RWPE1 (cell line): ENCODE measurements at regions not wholly inside any gene's neighbourhood (a gene's known extent, or its start where the extent isn't known, plus 50 kb on each side); places are given as distances from the start of the nearest gene placed in this dataset.

Experiments
- CTCF ChIA-PET: fragments of 350-600 bp; sonication (Branson Sonifier 250); formaldehyde crosslinking; extraction: SDS; loops from one replicate; lab custom pipeline; 2021; lab: Yijun Ruan, JAX
- POLR2A ChIA-PET: fragments of 400-600 bp; formaldehyde crosslinking; extraction: SDS; loops from one replicate; lab custom pipeline; 2020; ENCODE audit warnings: antibody characterized with exemption; ENCODE audit not compliant: low non-redundant PET; lab: Yijun Ruan, JAX
- DNase-seq: peaks from one replicate; pipeline ENCODE4 v3.0.0; 2012; ENCODE audit warnings: low spot score
- H3K27ac ChIP-seq: fragments of 450-650 bp; 2 replicates; pipeline ENCODE4 v1.5.1; 2017
- TF ChIP-seq, protein P1 (sequence below): fragments of 450-650 bp; conservative IDR thresholded peaks from 2 replicates; pipeline ENCODE4 v1.5.1; 2017; ENCODE audit warnings: low read depth, mild to moderate bottlenecking

DNA sequence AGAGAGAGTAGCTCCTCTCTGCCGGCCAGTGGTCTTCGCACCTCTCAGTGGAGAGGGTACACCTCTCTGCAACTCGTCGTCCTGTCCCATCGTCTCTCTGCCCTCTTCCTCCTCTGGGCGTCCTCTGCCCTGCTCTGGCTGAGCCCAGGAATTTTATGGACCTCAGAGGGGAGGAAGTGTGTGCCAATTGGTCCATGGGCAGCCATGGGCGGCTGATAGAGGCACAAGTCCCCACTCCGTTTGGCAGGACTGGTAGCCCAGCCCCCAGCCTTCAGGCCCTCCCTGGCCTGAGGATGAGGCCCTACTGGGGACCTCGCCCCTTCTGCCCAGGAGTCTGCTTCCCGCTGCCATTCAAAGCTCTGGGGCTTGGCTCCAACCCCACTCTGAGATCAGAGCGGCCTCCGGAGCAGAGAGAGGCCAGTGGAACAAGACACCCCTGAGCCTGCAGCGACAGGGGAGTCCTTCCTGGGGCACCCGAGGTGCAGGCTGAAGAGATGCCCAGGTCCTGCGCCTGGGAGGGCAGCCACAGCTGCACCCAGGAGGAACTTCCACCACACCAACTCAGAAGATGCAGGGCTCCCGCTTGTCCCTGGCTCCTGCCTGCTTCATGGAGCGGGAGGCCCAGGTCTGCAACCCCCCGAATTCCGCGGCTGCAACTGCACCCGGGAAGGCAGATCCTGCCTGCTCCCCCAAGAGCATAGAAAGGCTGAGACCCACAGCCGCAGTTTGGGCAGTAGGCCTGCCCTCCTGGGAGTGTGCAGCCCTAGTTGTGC is 659.9 kb downstream of the KCNT2 start:
- ChIA-PET POLR2A (no interaction called here), CTCF (no interaction called here)
- TF ChIP-seq, protein P1, sequence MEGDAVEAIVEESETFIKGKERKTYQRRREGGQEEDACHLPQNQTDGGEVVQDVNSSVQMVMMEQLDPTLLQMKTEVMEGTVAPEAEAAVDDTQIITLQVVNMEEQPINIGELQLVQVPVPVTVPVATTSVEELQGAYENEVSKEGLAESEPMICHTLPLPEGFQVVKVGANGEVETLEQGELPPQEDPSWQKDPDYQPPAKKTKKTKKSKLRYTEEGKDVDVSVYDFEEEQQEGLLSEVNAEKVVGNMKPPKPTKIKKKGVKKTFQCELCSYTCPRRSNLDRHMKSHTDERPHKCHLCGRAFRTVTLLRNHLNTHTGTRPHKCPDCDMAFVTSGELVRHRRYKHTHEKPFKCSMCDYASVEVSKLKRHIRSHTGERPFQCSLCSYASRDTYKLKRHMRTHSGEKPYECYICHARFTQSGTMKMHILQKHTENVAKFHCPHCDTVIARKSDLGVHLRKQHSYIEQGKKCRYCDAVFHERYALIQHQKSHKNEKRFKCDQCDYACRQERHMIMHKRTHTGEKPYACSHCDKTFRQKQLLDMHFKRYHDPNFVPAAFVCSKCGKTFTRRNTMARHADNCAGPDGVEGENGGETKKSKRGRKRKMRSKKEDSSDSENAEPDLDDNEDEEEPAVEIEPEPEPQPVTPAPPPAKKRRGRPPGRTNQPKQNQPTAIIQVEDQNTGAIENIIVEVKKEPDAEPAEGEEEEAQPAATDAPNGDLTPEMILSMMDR: no peak
- no peak overlapping the region for H3K27ac ChIP-seq
- DNase-seq: no peak

DNA sequence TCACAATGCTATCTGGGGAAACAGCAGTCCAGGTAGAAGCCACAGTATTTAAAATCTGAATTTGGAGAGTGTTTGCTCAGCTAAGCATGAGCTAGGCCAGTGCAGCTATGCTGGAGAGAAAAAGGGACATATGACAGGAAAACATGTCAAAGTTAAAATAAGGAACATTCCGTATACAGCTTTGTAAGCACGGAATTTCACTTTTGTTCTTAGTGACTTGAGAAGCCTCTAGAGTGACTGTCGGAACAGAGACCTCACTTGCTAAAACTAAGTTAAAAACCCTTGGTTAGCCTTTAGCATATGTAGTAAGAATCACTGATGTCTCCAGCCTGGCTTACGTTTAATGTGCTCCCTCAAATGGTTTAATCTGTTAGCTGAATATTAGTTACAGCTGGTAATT is 661.7 kb downstream of the KCNT2 start:
- TF ChIP-seq, protein P1: no peak
- no peak overlapping the region for H3K27ac ChIP-seq
- ChIA-PET POLR2A (no interaction called here), CTCF (interaction anchor here (0.5 to 1.4 kb wide), 3 partner anchors 11 to 279 kb away, joined by 3 to 4 read pairs (median 3); no protein-coding TSS in a partner anchor)
- no peak for DNase-seq

DNA sequence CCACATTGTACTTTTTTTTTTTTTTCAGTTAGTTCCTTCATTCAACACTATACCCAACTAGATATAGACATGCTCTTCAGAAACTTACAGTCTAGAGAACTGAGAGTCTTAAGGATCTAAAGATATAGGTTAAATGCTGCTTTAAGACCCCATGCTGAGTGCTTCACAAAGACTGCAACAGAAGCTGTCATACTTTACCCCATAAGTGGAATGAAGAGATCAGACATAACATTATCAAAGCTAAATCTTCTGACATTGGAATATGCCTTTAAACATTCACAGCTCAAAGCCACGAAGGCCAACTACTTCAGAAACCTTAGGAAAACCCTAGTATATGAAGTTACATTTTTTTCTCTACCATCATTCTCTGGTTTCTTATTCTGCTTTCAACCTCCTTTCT is 666.4 kb downstream of the KCNT2 start:
- POLR2A ChIA-PET: no interaction called here
- DNase-seq: no peak
- TF ChIP-seq, protein P1: no peak
- no peak overlapping the region for H3K27ac ChIP-seq
- CTCF ChIA-PET: interaction anchor here (5.9 kb wide), 1 partner anchor 88 kb away, joined by 65 read pairs; no protein-coding TSS in a partner anchor

DNA sequence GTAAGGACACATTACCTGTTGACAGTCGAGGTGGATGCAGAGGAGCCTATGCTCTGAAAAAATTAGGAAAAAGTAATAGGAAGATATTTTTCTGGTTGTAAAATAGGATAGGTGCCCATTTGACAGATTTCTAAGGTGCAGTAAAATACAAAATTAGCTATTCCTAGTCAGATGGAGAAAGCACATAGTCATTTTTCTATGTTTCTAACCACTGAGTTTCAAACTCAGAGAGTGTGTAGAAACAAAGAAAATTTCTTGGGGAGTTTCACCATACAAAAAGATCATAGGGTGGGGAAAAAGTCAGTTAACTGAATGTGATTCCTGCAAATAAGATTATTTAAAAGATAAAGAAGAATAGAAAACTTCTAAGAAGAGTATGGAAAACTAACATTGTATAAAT is 666.9 kb downstream of the KCNT2 start:
- ChIA-PET CTCF (interaction anchor here (2.4 to 5.9 kb wide), 2 partner anchors 88 to 207 kb away, joined by 7 to 65 read pairs; no protein-coding TSS in a partner anchor), POLR2A (no interaction called here)
- no peak for DNase-seq
- no peak overlapping the region for H3K27ac ChIP-seq
- TF ChIP-seq, protein P1: no peak

DNA sequence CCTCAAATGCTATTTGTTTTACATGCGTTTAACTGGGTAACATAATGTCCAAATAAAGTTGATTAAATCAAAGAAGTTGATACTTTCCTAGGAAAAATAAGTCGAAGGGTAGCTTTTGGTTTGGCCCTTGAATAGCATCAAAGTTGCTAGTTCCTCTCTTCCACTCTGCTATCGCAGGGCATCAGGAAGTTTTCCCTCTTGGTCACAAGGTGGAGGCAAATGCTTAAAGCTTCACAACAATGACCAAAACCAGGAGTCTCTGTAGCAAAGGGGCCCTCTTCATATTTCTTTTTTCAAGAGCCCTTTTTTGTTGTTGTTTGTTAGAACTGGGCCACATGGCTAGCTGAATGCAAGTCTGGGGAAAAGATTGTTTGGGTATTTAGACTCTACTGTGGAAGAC is 668.4 kb downstream of the KCNT2 start:
- POLR2A ChIA-PET: no interaction called here
- no peak overlapping the region for H3K27ac ChIP-seq

DNA sequence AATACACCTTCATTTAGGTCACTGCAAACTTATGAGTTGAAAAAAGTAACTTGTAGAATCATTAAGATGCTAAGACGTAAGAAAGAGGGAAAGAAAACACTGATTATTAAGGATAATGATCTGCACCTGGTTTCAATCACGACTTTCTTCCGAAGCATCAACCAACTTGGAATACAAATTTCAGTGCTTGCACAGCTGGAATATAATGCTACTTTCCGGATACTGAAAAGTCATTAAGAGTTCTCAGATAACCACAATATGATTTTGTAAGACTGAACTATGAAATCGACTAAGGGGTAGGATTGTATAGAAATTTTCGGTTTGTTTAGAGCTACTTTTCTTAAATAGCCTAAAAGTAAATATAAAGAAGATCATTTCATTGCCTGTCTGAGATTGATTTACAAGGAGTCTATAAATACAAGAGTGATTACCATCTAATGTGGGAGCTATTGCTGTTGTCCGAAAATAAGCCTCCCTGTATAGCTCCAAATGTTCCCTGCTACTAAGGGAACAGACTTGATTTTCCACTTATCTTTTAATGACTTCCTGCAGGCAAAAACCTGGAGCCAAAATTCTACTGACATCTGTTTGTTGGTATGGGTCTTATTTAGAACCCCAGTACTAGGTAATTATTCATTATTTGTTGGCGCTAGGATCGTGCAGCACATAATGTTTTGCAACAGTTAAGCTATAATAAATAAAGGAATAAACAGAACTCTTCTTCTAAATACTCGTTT is 673.3 kb downstream of the KCNT2 start:
- H3K27ac ChIP-seq: no peak overlapping the region
- TF ChIP-seq, protein P1: no peak
- POLR2A ChIA-PET: no interaction called here
- no peak for DNase-seq
- CTCF ChIA-PET: interaction anchor here (0.5 to 1.1 kb wide), 3 partner anchors 11 to 752 kb away, joined by 3 read pairs; no protein-coding TSS in a partner anchor

More for the DNA sequence above, 668.4 kb downstream of the KCNT2 start:
- TF ChIP-seq, protein P1: no peak
- CTCF ChIA-PET: interaction anchor here (0.6 to 5.9 kb wide), 28 partner anchors 14 to 469 kb away, joined by 3 to 65 read pairs (median 3); no protein-coding TSS in a partner anchor
- DNase-seq: peak; percentile 34
